ENCODE measurements at regions not wholly inside any gene's neighbourhood (a gene's known extent, or its start where the extent isn't known, plus 50 kb on each side); places are given as distances from the start of the nearest gene placed in this dataset.

DNA sequence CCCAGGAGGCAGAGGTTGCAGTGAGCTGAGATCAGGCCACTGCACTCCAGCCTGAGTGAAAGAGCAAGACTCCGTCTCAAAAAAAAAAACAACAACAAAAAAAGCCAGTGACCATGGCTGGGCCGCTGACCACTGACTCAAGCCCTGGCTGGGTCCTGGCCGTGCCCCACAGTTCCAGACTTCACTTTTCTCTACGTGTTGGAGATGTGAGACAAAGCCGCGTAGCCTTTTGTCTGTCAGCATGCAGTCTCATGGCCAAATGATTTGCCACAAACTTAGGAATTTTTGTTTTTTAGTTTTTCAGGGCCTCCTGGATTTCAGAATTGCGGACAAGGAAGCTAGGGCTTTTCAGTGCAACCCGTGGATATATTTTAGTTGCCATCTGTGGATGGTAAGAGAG, 89.3 kb upstream of the CIBAR2 start:
- TF ChIP-seq CTCF (IDR thresholded peaks at IDR 0.05) (no peak), POLR2A (IDR thresholded peaks at IDR 0.05) (no peak)

Measured in body of pancreas (tissue), 4 donors.